Memory B cell (primary cell): ENCODE measurements at regions not wholly inside any gene's neighbourhood (a gene's known extent, or its start where the extent isn't known, plus 50 kb on each side); places are given as distances from the start of the nearest gene placed in this dataset.
A peak's percentile ranks its signal among the peaks of the same experiment; 100 is the strongest.

Source experiments
- ATAC-seq: fragments of 150-1000 bp; cut with Tn5 transposase; 2 replicates; pipeline ENCODE4 v1.10.0; 2021; ENCODE audit warnings: low read depth, mild to moderate bottlenecking, moderate library complexity
- DNase-seq, 2 donors: peaks; one replicate each; pipeline ENCODE4 v3.0.0; 2022; ENCODE audit warnings: low spot score in 2 of 2
- H3K27ac Mint-ChIP-seq: one replicate; pipeline ENCODE4 v1.8.0; 2022; ENCODE audit warnings: mild to moderate bottlenecking, moderate library complexity, mixed read lengths
- H3K27me3 Mint-ChIP-seq: one replicate; pipeline ENCODE4 v1.8.0; 2022; ENCODE audit warnings: mixed read lengths
- H3K36me3 Mint-ChIP-seq: one replicate; pipeline ENCODE4 v1.8.0; 2022; ENCODE audit warnings: mild to moderate bottlenecking, mixed read lengths
- H3K4me1 Mint-ChIP-seq: one replicate; pipeline ENCODE4 v1.8.0; 2022; ENCODE audit warnings: mixed read lengths
- H3K4me3 Mint-ChIP-seq: one replicate; pipeline ENCODE4 v1.8.0; 2022; ENCODE audit warnings: mild to moderate bottlenecking, moderate library complexity, mixed read lengths
- H3K9me3 Mint-ChIP-seq: one replicate; pipeline ENCODE4 v1.8.0; 2022; ENCODE audit warnings: mixed read lengths

- Mint-ChIP-seq H3K4me3 (no peak overlapping the region), H3K9me3 (peaks cover 3% of the 10 kb centered on the region), H3K27ac (no peak overlapping the region), H3K4me1 (no peaks in the 10 kb centered on the region), H3K36me3 (no peaks in the 10 kb centered on the region), H3K27me3 (peaks cover 1% of the 10 kb centered on the region)
- no peak for ATAC-seq
- DNase-seq: no peak
Measured at GRCh38 chr18:5091741-5092140, 105.3 kb downstream of the AKAIN1 start.

- no peaks in the 10 kb centered on the region for H3K9me3 Mint-ChIP-seq
- H3K27ac Mint-ChIP-seq: no peak overlapping the region
- H3K4me1 Mint-ChIP-seq: peaks cover 3% of the 10 kb centered on the region
- no peak overlapping the region for H3K4me3 Mint-ChIP-seq
- no peaks in the 10 kb centered on the region for H3K36me3 Mint-ChIP-seq
- H3K27me3 Mint-ChIP-seq: peaks cover 5% of the 10 kb centered on the region
- DNase-seq: no peak
- no peak for ATAC-seq
Measured at GRCh38 chr18:5075297-5075696, 121.8 kb downstream of the AKAIN1 start.

- no peaks in the 10 kb centered on the region for H3K36me3 Mint-ChIP-seq
- DNase-seq (no peak), ATAC-seq (peak; percentile 42)
- H3K9me3 Mint-ChIP-seq: no peaks in the 10 kb centered on the region
- H3K4me3 Mint-ChIP-seq: no peak overlapping the region
- no peak overlapping the region for H3K27ac Mint-ChIP-seq
- peaks cover 3% of the 10 kb centered on the region for H3K4me1 Mint-ChIP-seq
- peaks cover 5% of the 10 kb centered on the region for H3K27me3 Mint-ChIP-seq
Measured at GRCh38 chr18:5073026-5073944, 123.8 kb downstream of the AKAIN1 start.

- H3K27me3 Mint-ChIP-seq: peaks cover 5% of the 10 kb centered on the region
- H3K4me3 Mint-ChIP-seq: no peak overlapping the region
- no peak overlapping the region for H3K27ac Mint-ChIP-seq
- ATAC-seq: no peak
- H3K4me1 Mint-ChIP-seq: peaks cover 3% of the 10 kb centered on the region
- no peaks in the 10 kb centered on the region for H3K36me3 Mint-ChIP-seq
- no peak for DNase-seq
- H3K9me3 Mint-ChIP-seq: no peaks in the 10 kb centered on the region
Measured at GRCh38 chr18:5068851-5069250, 128.2 kb downstream of the AKAIN1 start.

GRCh38 chr18:5066380-5066977, 130.6 kb downstream of the AKAIN1 start:
- H3K27me3 Mint-ChIP-seq: peaks cover 2% of the 10 kb centered on the region
- no peak for DNase-seq
- no peaks in the 10 kb centered on the region for H3K36me3 Mint-ChIP-seq
- no peak for ATAC-seq
- H3K27ac Mint-ChIP-seq: no peak overlapping the region
- no peak overlapping the region for H3K4me3 Mint-ChIP-seq
- H3K4me1 Mint-ChIP-seq: no peaks in the 10 kb centered on the region
- no peaks in the 10 kb centered on the region for H3K9me3 Mint-ChIP-seq

GRCh38 chr18:5065615-5066014, 131.4 kb downstream of the AKAIN1 start:
- Mint-ChIP-seq H3K4me1 (no peaks in the 10 kb centered on the region), H3K27me3 (peaks cover 3% of the 10 kb centered on the region), H3K9me3 (no peaks in the 10 kb centered on the region), H3K27ac (no peak overlapping the region), H3K4me3 (no peak overlapping the region), H3K36me3 (no peaks in the 10 kb centered on the region)
- DNase-seq (no peak), ATAC-seq (no peak)

GRCh38 chr18:5064841-5065370, 132.2 kb downstream of the AKAIN1 start:
- Mint-ChIP-seq H3K27me3 (peaks cover 2% of the 10 kb centered on the region), H3K27ac (no peak overlapping the region), H3K4me1 (no peaks in the 10 kb centered on the region), H3K36me3 (no peaks in the 10 kb centered on the region), H3K4me3 (no peak overlapping the region), H3K9me3 (no peaks in the 10 kb centered on the region)
- ATAC-seq (no peak), DNase-seq (no peak)

GRCh38 chr18:5061785-5062184, 135.3 kb downstream of the AKAIN1 start:
- Mint-ChIP-seq H3K4me1 (peaks cover 6% of the 10 kb centered on the region), H3K27me3 (peaks cover 3% of the 10 kb centered on the region), H3K4me3 (no peak overlapping the region), H3K9me3 (no peaks in the 10 kb centered on the region), H3K27ac (no peak overlapping the region), H3K36me3 (no peaks in the 10 kb centered on the region)
- no peak for ATAC-seq
- DNase-seq: no peak

- no peak for ATAC-seq
- Mint-ChIP-seq H3K27ac (no peak overlapping the region), H3K4me1 (peaks cover 6% of the 10 kb centered on the region)
Measured at GRCh38 chr18:5060543-5060942, 136.5 kb downstream of the AKAIN1 start.

GRCh38 chr18:5059696-5060032, 137.4 kb downstream of the AKAIN1 start:
- DNase-seq (no peak), ATAC-seq (no peak)
- peaks cover 6% of the 10 kb centered on the region for H3K4me1 Mint-ChIP-seq
- H3K9me3 Mint-ChIP-seq: no peaks in the 10 kb centered on the region
- no peak overlapping the region for H3K27ac Mint-ChIP-seq
- H3K4me3 Mint-ChIP-seq: no peak overlapping the region
- no peaks in the 10 kb centered on the region for H3K36me3 Mint-ChIP-seq
- peaks cover 3% of the 10 kb centered on the region for H3K27me3 Mint-ChIP-seq

More at GRCh38 chr18:5060543-5060942, 136.5 kb downstream of the AKAIN1 start:
- DNase-seq: no peak
- Mint-ChIP-seq H3K4me3 (no peak overlapping the region), H3K27me3 (peaks cover 3% of the 10 kb centered on the region), H3K9me3 (no peaks in the 10 kb centered on the region), H3K36me3 (no peaks in the 10 kb centered on the region)

- Mint-ChIP-seq H3K4me1 (peaks cover 6% of the 10 kb centered on the region), H3K27ac (no peak overlapping the region), H3K9me3 (no peaks in the 10 kb centered on the region), H3K36me3 (no peaks in the 10 kb centered on the region), H3K4me3 (peak overlapping the region; percentile 6), H3K27me3 (peaks cover 3% of the 10 kb centered on the region)
- ATAC-seq (peak; percentile 74), DNase-seq (no peak)
Measured at GRCh38 chr18:5058768-5059695, 138.0 kb downstream of the AKAIN1 start.

- peak in 1 of 2 donors; percentile 25 for DNase-seq
- Mint-ChIP-seq H3K4me1 (peaks cover 6% of the 10 kb centered on the region), H3K27ac (no peak overlapping the region)
Measured at GRCh38 chr18:5057386-5058348, 139.4 kb downstream of the AKAIN1 start.

GRCh38 chr18:5052491-5052890, 144.6 kb downstream of the AKAIN1 start:
- Mint-ChIP-seq H3K4me1 (no peaks in the 10 kb centered on the region), H3K27ac (no peak overlapping the region), H3K27me3 (no peaks in the 10 kb centered on the region), H3K4me3 (no peak overlapping the region), H3K36me3 (no peaks in the 10 kb centered on the region), H3K9me3 (no peaks in the 10 kb centered on the region)
- ATAC-seq (no peak), DNase-seq (no peak)

More at GRCh38 chr18:5057386-5058348, 139.4 kb downstream of the AKAIN1 start:
- peaks cover 3% of the 10 kb centered on the region for H3K27me3 Mint-ChIP-seq
- no peak overlapping the region for H3K4me3 Mint-ChIP-seq
- no peaks in the 10 kb centered on the region for H3K9me3 Mint-ChIP-seq
- ATAC-seq: peak; percentile 29
- H3K36me3 Mint-ChIP-seq: no peaks in the 10 kb centered on the region
